B cell (primary cell): ENCODE measurements at regions not wholly inside any gene's neighbourhood (a gene's known extent, or its start where the extent isn't known, plus 50 kb on each side); places are given as distances from the start of the nearest gene placed in this dataset.

Experiments used
- ATAC-seq: fragments of 200-7000 bp; cut with Tn5 transposase; one replicate; pipeline ENCODE4 v1.10.0; 2021; ENCODE audit warnings: low read depth, mild to moderate bottlenecking, moderate number of reproducible peaks, moderate library complexity
- CTCF ChIA-PET: fragments of 350-600 bp; sonication (Branson Sonifier 250); formaldehyde crosslinking; loops from one replicate; lab custom pipeline; 2021; ENCODE audit warnings: antibody characterized with exemption, inconsistent platforms; lab: Charles Lee
- POLR2A ChIA-PET: fragments of 350-600 bp; sonication (Branson Sonifier 250); formaldehyde crosslinking; loops from one replicate; lab custom pipeline; 2021; ENCODE audit warnings: antibody characterized with exemption; lab: Charles Lee
- DNase-seq: peaks from one replicate; pipeline ENCODE4 v3.0.0; 2013
- H2AFZ ChIP-seq: 2 replicates; pipeline ENCODE4 v1.6.1; 2012; ENCODE audit warnings: mild to moderate bottlenecking, low read depth, low read length; ENCODE audit not compliant: insufficient read depth, poor library complexity, severe bottlenecking
- H3K27ac ChIP-seq, 2 donors: 1 replicate in 1 of 2; 2 replicates in 1 of 2; pipeline ENCODE4 v1.5.1; 2012 to 2013; ENCODE audit warnings: low read length in 2 of 2, mild to moderate bottlenecking in 2 of 2, moderate library complexity in 1 of 2
- H3K27me3 ChIP-seq, 4 experiments: fragments of 200-600 bp in 1 of 4; sonication (generic) in 1 of 4; replicated peaks in 1 of 4; 1 replicate in 2 of 4; 2 replicates in 2 of 4; pipeline versions ENCODE4 v1.6.1 to v1.7.0; 2013 to 2016; ENCODE audit warnings: low read length in 3 of 4, mild to moderate bottlenecking in 2 of 4, mixed read lengths in 1 of 4, moderate library complexity in 1 of 4; ENCODE audit not compliant: insufficient read depth in 4 of 4, control insufficient read depth in 3 of 4; ENCODE audit errors: control extremely low read depth in 1 of 4
- H3K36me3 ChIP-seq, 2 experiments: replicated peaks in 1 of 2; 1 replicate in 1 of 2; 2 replicates in 1 of 2; pipeline versions ENCODE4 v1.6.1 to v1.7.1; 2013; ENCODE audit warnings: low read length in 1 of 2; ENCODE audit not compliant: insufficient read depth in 2 of 2, control insufficient read depth in 1 of 2; ENCODE audit errors: control extremely low read depth in 1 of 2, extremely low read depth in 1 of 2
- H3K4me1 ChIP-seq, 2 donors: fragments of 200-600 bp in 1 of 2; sonication (generic) in 1 of 2; 1 replicate in 1 of 2; 2 replicates in 1 of 2; pipeline versions ENCODE4 v1.5.1 to v1.6.1; 2013 to 2017; ENCODE audit warnings: low read length in 2 of 2; ENCODE audit not compliant: control insufficient read depth in 2 of 2, insufficient read depth in 2 of 2
- H3K4me2 ChIP-seq: replicated peaks from 2 replicates; pipeline ENCODE3; 2012; ENCODE audit warnings: mild to moderate bottlenecking, low read depth, low read length; ENCODE audit not compliant: poor library complexity, severe bottlenecking
- H3K4me3 ChIP-seq, 5 experiments: fragments of 200-600 bp in 1 of 5; sonication (generic) in 1 of 5; 1 replicate in 3 of 5; 2 replicates in 2 of 5; pipeline versions ENCODE4 v1.5.1 to v1.7.0; 2011 to 2016; ENCODE audit warnings: low read length in 4 of 5, mild to moderate bottlenecking in 4 of 5, low read depth in 2 of 5, control low read depth in 1 of 5, moderate library complexity in 1 of 5; ENCODE audit not compliant: insufficient read depth in 1 of 5; ENCODE audit errors: control extremely low read depth in 1 of 5, extremely low read depth in 1 of 5
- H3K79me2 ChIP-seq: fragments of 200-600 bp; sonication (generic); one replicate; pipeline ENCODE4 v1.6.0; 2016; ENCODE audit warnings: low read length; ENCODE audit not compliant: control insufficient read depth, insufficient read depth
- H3K9ac ChIP-seq: fragments of 200-600 bp; sonication (generic); 2 replicates; pipeline ENCODE4 v1.6.1; 2017; ENCODE audit warnings: mild to moderate bottlenecking, low read length, moderate library complexity
- H3K9me3 ChIP-seq, 3 donors: one replicate each; pipeline versions ENCODE4 v1.6.1 to v1.7.1; 2013; ENCODE audit warnings: low read length in 2 of 3; ENCODE audit not compliant: control insufficient read depth in 2 of 3, insufficient read depth in 1 of 3; ENCODE audit errors: control extremely low read depth in 1 of 3
- H4K20me1 ChIP-seq: 2 replicates; pipeline ENCODE4 v1.6.0; 2012; ENCODE audit warnings: mild to moderate bottlenecking, low read length; ENCODE audit not compliant: insufficient read depth, control insufficient read depth, poor library complexity, severe bottlenecking
- H3K27ac Mint-ChIP-seq: one replicate; pipeline ENCODE4 v1.8.0; 2021; ENCODE audit warnings: mixed read lengths
- H3K27me3 Mint-ChIP-seq: one replicate; pipeline ENCODE4 v1.8.0; 2021; ENCODE audit warnings: mixed read lengths
- H3K4me1 Mint-ChIP-seq: one replicate; pipeline ENCODE4 v1.8.0; 2021; ENCODE audit warnings: mixed read lengths
- H3K4me3 Mint-ChIP-seq: one replicate; pipeline ENCODE4 v1.8.0; 2021; ENCODE audit warnings: mixed read lengths
- H3K9me3 Mint-ChIP-seq: one replicate; pipeline ENCODE4 v1.8.0; 2022; ENCODE audit warnings: mixed read lengths; ENCODE audit not compliant: insufficient read depth
- EZH2 ChIP-seq: IDR thresholded peaks from 2 replicates; pipeline ENCODE4 v1.6.1; 2012; ENCODE audit warnings: borderline replicate concordance, low read depth, mild to moderate bottlenecking, moderate library complexity, low read length; ENCODE audit not compliant: insufficient read depth, poor library complexity, severe bottlenecking
- WGBS: methylation state at CpG from one replicate; pipeline ENCODE4 v1.1.5; 2013; ENCODE audit warnings: missing lambda C conversion rate; ENCODE audit not compliant: insufficient coverage; 5-methylcytosine and 5-hydroxymethylcytosine counted together
- intact Hi-C: fragments of 100-400 bp; cut with micrococcal nuclease; formaldehyde crosslinking; loops from one replicate; pipeline ENCODE4 v1.10.0; 2022
- TF ChIP-seq, protein P1 (sequence below): fragments of 200-600 bp; IDR thresholded peaks from one replicate; pipeline ENCODE4 v1.8.0; 2022; ENCODE audit warnings: antibody characterized with exemption, mild to moderate bottlenecking

DNA sequence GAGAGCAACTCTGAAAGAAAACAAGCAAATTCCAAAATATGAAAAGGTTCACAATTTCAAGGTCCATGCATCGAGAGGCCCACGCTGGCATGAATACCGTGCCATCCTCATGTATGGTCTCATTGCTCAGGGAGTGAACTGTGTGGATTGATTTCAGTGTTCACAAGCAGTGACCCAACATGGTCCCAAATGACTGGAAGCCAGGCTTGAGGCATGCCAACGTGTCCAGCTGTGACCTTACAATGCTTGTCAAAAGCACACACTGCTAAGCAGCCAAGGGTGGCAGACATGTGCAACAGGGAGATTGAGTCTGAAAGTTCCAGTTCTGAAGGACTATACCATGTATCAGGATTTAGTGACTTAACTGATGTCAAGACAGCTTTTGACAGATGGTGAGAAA lies 58.7 kb upstream of the CLDN24 start:
- Histone ChIP-seq H3K4me2 (no peak overlapping the region), H2AFZ (no peak overlapping the region), H3K9me3 (peaks cover 0 to 37% (median 5%) of the 10 kb centered on the region in 3 donors), H4K20me1 (no peaks in the 10 kb centered on the region), H3K9ac (no peak overlapping the region), H3K4me3 (no peak overlapping the region), H3K4me1 (no peaks in the 10 kb centered on the region), H3K27ac (no peak overlapping the region), H3K36me3 (no peaks in the 10 kb centered on the region), H3K79me2 (no peaks in the 10 kb centered on the region), H3K27me3 (peaks cover 0 to 3% (median 0%) of the 10 kb centered on the region in 4 experiments)
- Mint-ChIP-seq H3K27ac (no peak overlapping the region), H3K9me3 (peaks cover 2% of the 10 kb centered on the region), H3K4me1 (no peaks in the 10 kb centered on the region), H3K27me3 (peaks cover 15% of the 10 kb centered on the region), H3K4me3 (no peak overlapping the region)
- ATAC-seq: no peak
- POLR2A ChIA-PET: no interaction called here
- CTCF ChIA-PET: no interaction called here
- 94% methylated on average over 4 of the region's 4 CpGs for WGBS
- no peak for DNase-seq
- TF ChIP-seq EZH2: no peak
- TF ChIP-seq, protein P1, sequence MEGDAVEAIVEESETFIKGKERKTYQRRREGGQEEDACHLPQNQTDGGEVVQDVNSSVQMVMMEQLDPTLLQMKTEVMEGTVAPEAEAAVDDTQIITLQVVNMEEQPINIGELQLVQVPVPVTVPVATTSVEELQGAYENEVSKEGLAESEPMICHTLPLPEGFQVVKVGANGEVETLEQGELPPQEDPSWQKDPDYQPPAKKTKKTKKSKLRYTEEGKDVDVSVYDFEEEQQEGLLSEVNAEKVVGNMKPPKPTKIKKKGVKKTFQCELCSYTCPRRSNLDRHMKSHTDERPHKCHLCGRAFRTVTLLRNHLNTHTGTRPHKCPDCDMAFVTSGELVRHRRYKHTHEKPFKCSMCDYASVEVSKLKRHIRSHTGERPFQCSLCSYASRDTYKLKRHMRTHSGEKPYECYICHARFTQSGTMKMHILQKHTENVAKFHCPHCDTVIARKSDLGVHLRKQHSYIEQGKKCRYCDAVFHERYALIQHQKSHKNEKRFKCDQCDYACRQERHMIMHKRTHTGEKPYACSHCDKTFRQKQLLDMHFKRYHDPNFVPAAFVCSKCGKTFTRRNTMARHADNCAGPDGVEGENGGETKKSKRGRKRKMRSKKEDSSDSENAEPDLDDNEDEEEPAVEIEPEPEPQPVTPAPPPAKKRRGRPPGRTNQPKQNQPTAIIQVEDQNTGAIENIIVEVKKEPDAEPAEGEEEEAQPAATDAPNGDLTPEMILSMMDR: no peak
- intact Hi-C loops: no loop called here

DNA sequence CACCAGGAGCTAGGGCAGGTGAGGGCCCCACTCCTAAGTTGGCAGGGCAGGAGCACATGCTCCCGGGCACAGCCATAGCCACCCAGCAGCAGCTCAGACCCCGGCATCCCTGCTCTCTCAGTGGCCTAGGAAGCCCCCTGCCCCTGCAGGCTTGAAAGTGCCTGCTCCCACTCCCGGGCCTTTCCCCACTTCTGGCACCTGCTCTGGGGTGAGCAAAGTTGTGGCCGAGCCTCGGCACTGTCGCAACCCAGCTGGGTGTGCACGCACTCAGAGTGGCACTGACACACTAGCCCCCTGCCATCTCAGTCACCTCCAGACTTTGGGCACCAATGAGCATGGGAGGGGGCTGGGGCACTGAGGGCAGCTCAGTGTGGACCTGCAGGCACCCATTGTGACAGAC lies 60.8 kb upstream of the CDKN2AIP start:
- intact Hi-C loops: no loop called here
- 86% methylated on average over 7 of the region's 7 CpGs for WGBS
- no peaks in the 10 kb centered on the region for H3K79me2 ChIP-seq
- Mint-ChIP-seq H3K4me3 (no peak overlapping the region), H3K4me1 (no peaks in the 10 kb centered on the region), H3K9me3 (no peaks in the 10 kb centered on the region), H3K27ac (no peak overlapping the region), H3K27me3 (peaks cover 27% of the 10 kb centered on the region)
- H3K4me3 ChIP-seq: no peak overlapping the region
- H4K20me1 ChIP-seq: no peaks in the 10 kb centered on the region
- no peak for TF ChIP-seq EZH2
- TF ChIP-seq, protein P1: no peak
- H2AFZ ChIP-seq: no peak overlapping the region
- no peak overlapping the region for H3K4me2 ChIP-seq
- no peaks in the 10 kb centered on the region for H3K4me1 ChIP-seq
- no peak for DNase-seq
- no peaks in the 10 kb centered on the region for H3K36me3 ChIP-seq
- no peak overlapping the region for H3K27ac ChIP-seq
- no peak overlapping the region for H3K9ac ChIP-seq
- POLR2A ChIA-PET: no interaction called here
- peaks cover 0 to 5% (median 0%) of the 10 kb centered on the region in 4 experiments for H3K27me3 ChIP-seq
- no peak for ATAC-seq
- CTCF ChIA-PET: no interaction called here
- H3K9me3 ChIP-seq: peaks cover 0 to 24% (median 5%) of the 10 kb centered on the region in 3 donors
